ENCODE measurements at regions not wholly inside any gene's neighbourhood (a gene's known extent, or its start where the extent isn't known, plus 50 kb on each side); places are given as distances from the start of the nearest gene placed in this dataset.
"Not testable (repeated sequence)": the region's sequence is repeated elsewhere in the genome, so short reads cannot be mapped to it uniquely, and the experiment has no call there.

GRCh38 chr14:23729720-23730387 is 93.7 kb downstream of the DHRS2 start:
- H3K36me3 ChIP-seq = no peaks in the 10 kb centered on the region
- peak in 1 of 7 experiments; percentile 9 for TF ChIP-seq CTCF (IDR thresholded peaks at IDR 0.05)
- no peak for TF ChIP-seq POLR2A (IDR thresholded peaks at IDR 0.05)
- no peak for TF ChIP-seq EP300 (IDR thresholded peaks at IDR 0.05)
- TF ChIP-seq POLR2AphosphoS5 (IDR thresholded peaks at IDR 0.05) = no peak
- H3K4me1 ChIP-seq = no peaks in the 10 kb centered on the region
- no peak overlapping the region for H3K4me3 ChIP-seq
- H3K27me3 ChIP-seq = no peaks in the 10 kb centered on the region
- DNase-seq = no peak
- no peak overlapping the region for H3K27ac ChIP-seq
- WGBS, 5 donors = 84 to 88% (median 87%) methylated on average over 8 of the region's 8 CpGs
- intact Hi-C loops (cut with DNase I; ENCODE audit: low total_unique reads) = no loop called here
- H3K9me3 ChIP-seq = no peaks in the 10 kb centered on the region

- DNase-seq = no peak
- no peaks in the 10 kb centered on the region for H3K4me1 ChIP-seq
- no peaks in the 10 kb centered on the region for H3K36me3 ChIP-seq
- no peaks in the 10 kb centered on the region for H3K27me3 ChIP-seq
- no peak overlapping the region for H3K4me3 ChIP-seq
- intact Hi-C loops (cut with DNase I; ENCODE audit: low total_unique reads) = no loop called here
- TF ChIP-seq POLR2A (IDR thresholded peaks at IDR 0.05) = no peak
- no peak for TF ChIP-seq EP300 (IDR thresholded peaks at IDR 0.05)
- no peak for TF ChIP-seq POLR2AphosphoS5 (IDR thresholded peaks at IDR 0.05)
- TF ChIP-seq CTCF (IDR thresholded peaks at IDR 0.05) = no peak
- no peak overlapping the region for H3K27ac ChIP-seq
- H3K9me3 ChIP-seq = peaks cover 0 to 13% (median 3%) of the 10 kb centered on the region in 4 donors
Measured at GRCh38 chr14:23735394-23735793, 99.2 kb downstream of the DHRS2 start.

GRCh38 chr14:23744368-23744767 is 108.2 kb downstream of the DHRS2 start:
- H3K4me1 ChIP-seq; H3K4me3 ChIP-seq; intact Hi-C loops (cut with DNase I; ENCODE audit: low total_unique reads); DNase-seq; H3K27me3 ChIP-seq; H3K27ac ChIP-seq; H3K36me3 ChIP-seq: not testable (repeated sequence)
- H3K9me3 ChIP-seq = peaks cover 0 to 10% (median 6%) of the 10 kb centered on the region in 4 donors
- 32 to 44% (median 39%) methylated on average over 6 of the region's 6 CpGs for WGBS, 5 donors

- WGBS, 5 donors = 73 to 86% (median 85%) methylated on average over 4 of the region's 4 CpGs
- no peak overlapping the region for H3K27ac ChIP-seq
- DNase-seq = no peak
- no peaks in the 10 kb centered on the region for H3K36me3 ChIP-seq
- H3K9me3 ChIP-seq = no peaks in the 10 kb centered on the region
- intact Hi-C loops (cut with DNase I; ENCODE audit: low total_unique reads) = no loop called here
- H3K4me3 ChIP-seq = no peak overlapping the region
- H3K27me3 ChIP-seq = peaks cover 0 to 7% (median 0%) of the 10 kb centered on the region in 3 donors
- no peaks in the 10 kb centered on the region for H3K4me1 ChIP-seq
- TF ChIP-seq EP300 (IDR thresholded peaks at IDR 0.05) = no peak
- TF ChIP-seq POLR2AphosphoS5 (IDR thresholded peaks at IDR 0.05) = no peak
- TF ChIP-seq CTCF (IDR thresholded peaks at IDR 0.05) = no peak
- TF ChIP-seq POLR2A (IDR thresholded peaks at IDR 0.05) = no peak
Measured at GRCh38 chr14:23750357-23750756, 114.2 kb downstream of the DHRS2 start.

GRCh38 chr14:23751616-23752015 is 115.5 kb downstream of the DHRS2 start:
- intact Hi-C loops (cut with DNase I; ENCODE audit: low total_unique reads) = no loop called here
- WGBS, 5 donors = 79 to 90% (median 85%) methylated on average over 2 of the region's 2 CpGs
- Histone ChIP-seq H3K9me3 (no peaks in the 10 kb centered on the region), H3K4me3 (no peak overlapping the region), H3K27me3 (peaks cover 0 to 7% (median 0%) of the 10 kb centered on the region in 3 donors), H3K4me1 (no peaks in the 10 kb centered on the region), H3K36me3 (no peaks in the 10 kb centered on the region), H3K27ac (no peak overlapping the region)
- DNase-seq = no peak
- TF ChIP-seq CTCF (IDR thresholded peaks at IDR 0.05) = no peak
- TF ChIP-seq POLR2A (IDR thresholded peaks at IDR 0.05) = no peak
- TF ChIP-seq POLR2AphosphoS5 (IDR thresholded peaks at IDR 0.05) = no peak
- TF ChIP-seq EP300 (IDR thresholded peaks at IDR 0.05) = no peak

Measured in stomach (tissue), 8 donors.